SHP77 (cell line): ENCODE measurements at regions not wholly inside any gene's neighbourhood (a gene's known extent, or its start where the extent isn't known, plus 50 kb on each side); places are given as distances from the start of the nearest gene placed in this dataset.
A peak's percentile ranks its signal among the peaks of the same experiment; 100 is the strongest.

ENCODE experiments used
- DNase-seq, 2 experiments: peaks; one replicate each; lab custom pipeline; 2025; lab: John Stamatoyannopoulos, UW

GRCh38 chrX:150164971-150165600 lies 198.0 kb upstream of the MAMLD1 start:
- DNase-seq = no peak

GRCh38 chrX:150165776-150166610 lies 197.1 kb upstream of the MAMLD1 start:
- no peak for DNase-seq

- DNase-seq = no peak
These were observed 195.4 kb upstream of the MAMLD1 start for GRCh38 chrX:150167482-150168324.

GRCh38 chrX:150182161-150182560 lies 181.0 kb upstream of the MAMLD1 start:
- DNase-seq = no peak

DNA sequence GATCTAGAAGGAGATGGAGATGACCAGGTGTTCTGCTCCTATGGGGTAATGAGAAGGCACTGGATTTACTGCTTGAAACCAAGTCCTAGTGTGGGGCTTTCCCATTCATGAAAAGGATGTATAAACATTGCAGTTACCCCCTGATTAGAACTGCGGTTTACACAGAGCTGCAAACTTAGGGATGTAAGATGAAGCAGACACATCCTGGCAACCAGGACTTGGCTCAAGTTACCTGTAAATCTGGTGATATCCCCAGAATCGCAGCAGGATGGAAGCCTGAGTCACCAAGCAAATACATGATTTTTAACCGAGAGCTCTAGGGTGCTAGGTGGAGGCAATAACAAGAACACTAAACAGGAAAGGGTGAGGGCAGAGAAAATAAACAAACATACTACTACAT lies 178.6 kb upstream of the MAMLD1 start:
- no peak for DNase-seq

DNA sequence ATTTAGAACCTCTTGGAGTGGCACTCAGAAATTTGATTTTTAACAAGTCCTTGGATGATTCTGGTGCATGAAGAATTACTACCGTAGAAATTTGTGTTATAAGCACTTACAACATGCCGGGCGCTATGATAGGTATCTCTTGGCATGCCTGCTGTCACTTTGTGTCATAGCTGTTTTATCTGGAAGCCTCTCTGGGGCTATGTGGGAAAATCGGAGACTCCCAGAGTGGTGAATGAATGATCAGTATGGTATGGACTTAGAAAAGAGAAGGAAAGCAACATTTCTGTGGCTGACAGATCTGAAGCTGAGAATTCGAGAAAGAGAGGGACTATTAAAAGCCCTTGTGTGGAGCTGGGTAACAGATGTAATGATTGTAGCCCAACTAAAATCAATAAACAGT lies 177.4 kb upstream of the MAMLD1 start:
- DNase-seq = no peak

- DNase-seq = no peak
These were observed 170.3 kb upstream of the MAMLD1 start for GRCh38 chrX:150192816-150193215.

- DNase-seq = no peak
These were observed 166.8 kb upstream of the MAMLD1 start for GRCh38 chrX:150196285-150196684.

DNA sequence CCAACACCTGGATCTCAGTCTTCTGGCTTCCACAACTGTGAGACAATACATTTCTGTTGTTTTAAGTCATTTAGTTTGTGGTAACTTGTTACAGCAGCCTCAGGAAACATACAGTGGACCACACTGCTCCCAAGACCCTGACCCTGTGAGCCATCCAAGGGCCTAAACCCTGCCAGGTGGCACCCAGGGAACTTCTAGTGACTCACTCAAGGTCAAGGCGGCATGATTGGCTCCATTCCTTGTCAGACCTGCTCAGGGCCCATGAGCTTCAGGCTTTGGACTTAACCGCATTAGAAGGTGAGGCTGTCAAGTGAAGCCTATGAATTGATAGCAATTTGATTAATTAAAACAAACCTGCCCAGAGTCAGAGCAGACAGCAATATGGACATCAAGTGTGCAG lies 165.7 kb upstream of the MAMLD1 start:
- no peak for DNase-seq

DNA sequence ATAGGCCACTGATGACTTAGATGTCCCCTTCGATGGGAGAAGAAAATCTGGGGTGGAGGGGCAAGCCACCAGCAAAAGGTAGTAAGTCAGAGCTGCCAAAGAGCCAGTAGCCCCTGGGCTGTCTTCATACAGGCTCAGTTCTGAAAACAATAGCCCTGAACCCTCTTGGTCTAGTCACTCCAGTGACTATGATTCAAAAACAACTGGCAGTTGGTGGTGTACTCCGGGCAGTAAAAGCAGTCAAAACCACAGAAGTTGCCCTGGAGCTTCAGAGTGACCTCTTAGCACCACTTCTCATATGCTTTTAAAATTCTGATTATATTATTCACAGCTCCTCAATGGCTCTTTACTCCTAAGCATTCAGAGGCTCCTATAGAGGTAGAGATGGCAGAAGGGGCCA lies 164.3 kb upstream of the MAMLD1 start:
- no peak for DNase-seq

DNA sequence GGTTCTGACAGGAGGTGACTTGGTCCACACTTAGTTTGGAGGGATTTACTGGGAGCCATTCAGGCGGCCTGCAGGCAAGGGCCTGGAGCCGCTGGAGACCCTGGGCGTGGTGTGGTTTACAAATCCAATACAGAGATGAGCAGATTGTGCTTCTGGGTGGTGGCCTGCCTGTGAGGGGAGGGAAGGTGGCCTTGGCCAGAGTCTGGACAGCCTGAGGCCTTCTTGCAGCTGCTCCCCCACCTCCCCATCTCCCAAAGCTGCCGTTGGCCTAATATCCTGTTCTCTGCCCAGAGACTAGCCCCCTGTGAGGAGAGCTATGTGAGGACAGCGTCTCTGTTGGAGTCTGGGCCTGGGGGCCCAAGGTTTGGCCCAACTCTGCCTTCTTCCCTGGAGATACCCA lies 163.9 kb upstream of the MAMLD1 start:
- no peak for DNase-seq

DNA sequence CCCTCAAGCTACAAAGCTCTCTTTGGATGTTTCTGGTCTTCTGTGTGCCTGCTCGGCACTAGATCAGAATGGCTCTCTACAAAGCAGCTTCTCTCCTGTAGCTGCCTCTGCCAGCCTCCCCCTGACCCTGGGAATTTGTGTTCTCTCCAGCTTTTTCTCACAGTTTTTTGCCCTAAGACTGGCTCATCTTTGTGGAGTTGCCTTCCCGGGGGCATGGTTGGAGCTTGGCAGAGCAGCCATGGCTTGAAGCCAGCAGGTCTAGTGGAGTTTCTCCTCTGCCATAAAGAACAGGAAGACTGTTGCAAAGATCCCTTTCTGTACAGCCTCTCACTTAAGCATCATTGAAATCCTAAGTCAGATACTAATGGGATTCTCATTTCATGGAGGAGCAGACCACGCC lies 163.3 kb upstream of the MAMLD1 start:
- no peak for DNase-seq

- no peak for DNase-seq
These were observed 162.8 kb upstream of the MAMLD1 start for GRCh38 chrX:150200361-150200760.

GRCh38 chrX:150200820-150201287 lies 162.3 kb upstream of the MAMLD1 start:
- peak; percentile 13 to 48 for DNase-seq

DNA sequence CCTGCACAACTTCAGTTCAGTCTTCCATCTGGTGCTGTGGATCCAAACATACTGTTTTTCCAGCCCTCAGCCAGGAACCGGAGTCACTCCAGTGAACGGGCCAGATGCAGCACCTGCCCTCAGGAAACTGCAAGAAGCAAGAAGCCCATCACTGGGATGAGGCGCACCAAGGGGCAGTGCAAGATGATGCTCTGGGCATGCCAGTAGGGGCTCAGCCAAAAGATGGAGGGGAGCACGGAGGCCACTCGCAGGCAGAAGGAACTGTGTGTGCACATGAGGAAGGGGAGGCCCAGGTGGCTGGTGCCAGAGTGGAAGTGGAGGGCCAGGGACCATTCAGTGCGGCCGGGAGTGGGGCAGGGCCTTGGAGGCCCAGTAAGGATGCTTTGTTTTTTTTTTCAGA lies 161.7 kb upstream of the MAMLD1 start:
- DNase-seq = no peak

GRCh38 chrX:150201841-150202240 lies 161.3 kb upstream of the MAMLD1 start:
- no peak for DNase-seq

GRCh38 chrX:150202641-150203247 lies 160.4 kb upstream of the MAMLD1 start:
- DNase-seq = no peak

DNA sequence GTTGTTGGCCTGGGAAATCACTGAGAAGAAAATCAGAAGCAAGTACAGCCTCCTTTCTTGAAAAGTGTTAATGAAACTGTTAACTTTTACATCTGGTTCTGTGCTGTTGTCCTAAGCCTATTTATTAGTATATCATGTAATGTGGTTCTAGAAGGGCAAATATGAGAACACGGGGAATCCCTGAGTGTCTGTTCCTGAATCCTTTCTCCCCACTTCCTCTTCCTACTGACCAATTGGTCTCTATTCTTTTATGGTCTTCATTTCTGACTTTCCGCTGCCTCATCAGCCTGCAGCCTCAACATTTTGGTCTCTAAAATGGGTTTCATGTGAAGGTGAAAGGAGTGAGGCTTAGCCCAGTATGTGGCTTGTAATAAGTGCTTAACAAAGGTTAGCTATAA lies 159.9 kb upstream of the MAMLD1 start:
- no peak for DNase-seq

DNA sequence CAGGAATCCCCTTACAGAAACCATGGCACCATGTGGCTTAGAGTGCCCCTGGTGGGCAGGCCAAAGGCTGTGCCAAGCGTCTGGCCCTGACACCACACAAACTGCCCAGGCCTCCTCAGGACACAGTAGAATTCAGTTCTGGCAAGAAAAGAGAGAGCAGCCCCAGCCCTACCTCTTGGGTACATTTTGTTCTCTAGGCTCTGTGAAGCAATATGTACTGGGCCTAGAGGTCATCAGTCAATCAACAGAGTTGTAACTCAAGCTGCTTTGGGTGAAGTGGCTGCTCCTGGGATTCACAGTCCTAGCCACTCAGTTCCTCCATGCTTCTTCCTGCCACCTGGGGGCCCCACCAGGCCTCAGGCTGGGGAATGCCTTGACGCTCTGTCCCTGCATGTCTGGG lies 158.1 kb upstream of the MAMLD1 start:
- no peak for DNase-seq

GRCh38 chrX:150207733-150208132 lies 155.4 kb upstream of the MAMLD1 start:
- DNase-seq = no peak

- DNase-seq = no peak
These were observed 151.1 kb upstream of the MAMLD1 start for GRCh38 chrX:150211988-150212387.
